Hippocampal formation (tissue), 2 donors: ENCODE measurements at regions not wholly inside any gene's neighbourhood (a gene's known extent, or its start where the extent isn't known, plus 50 kb on each side); places are given as distances from the start of the nearest gene placed in this dataset.
A peak's percentile ranks its signal among the peaks of the same experiment; 100 is the strongest.

Experiments
- DNase-seq, 2 donors: peaks; one replicate each; lab custom pipeline; 2025; lab: John Stamatoyannopoulos, UW

DNA sequence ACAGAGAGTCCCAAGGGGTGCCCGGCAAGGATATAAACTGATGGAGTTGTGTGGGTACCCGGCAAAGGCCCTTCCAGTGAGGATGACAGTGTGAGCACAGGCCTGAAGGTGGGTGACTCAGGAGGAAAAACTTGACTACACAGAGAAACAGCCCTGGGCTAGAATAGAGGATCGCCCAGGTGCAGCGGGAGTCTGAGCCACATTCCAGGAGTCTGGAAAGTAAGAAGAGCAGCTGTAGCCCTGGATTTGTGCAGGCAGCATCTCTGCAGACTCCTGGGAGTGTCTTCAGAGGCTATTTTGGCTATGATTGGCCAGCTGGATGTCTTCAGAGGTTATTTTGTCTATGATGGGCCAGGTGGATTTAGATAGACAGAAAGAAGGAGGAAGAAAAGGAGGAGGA is 367.6 kb upstream of the MKI67 start:
- DNase-seq: no peak

DNA sequence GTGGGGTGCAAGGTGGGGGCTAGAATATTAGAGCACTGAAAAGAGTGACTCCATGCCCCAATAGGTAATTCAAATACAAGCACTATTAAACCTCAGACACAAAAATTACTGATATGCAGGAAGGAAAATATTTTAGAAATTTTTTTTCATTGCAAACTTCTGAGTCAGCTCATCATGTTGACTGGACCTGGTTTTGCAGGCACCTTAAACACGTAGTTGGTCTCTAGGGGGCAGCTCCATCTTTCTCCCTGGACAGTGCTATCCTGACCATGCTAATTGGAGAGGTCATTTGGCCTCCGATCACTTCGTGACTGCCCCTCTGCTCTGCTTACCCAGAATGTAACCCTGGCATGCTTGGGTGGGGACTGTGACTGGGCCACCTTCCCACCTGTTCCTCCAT is 368.4 kb upstream of the MKI67 start:
- DNase-seq: no peak

DNA sequence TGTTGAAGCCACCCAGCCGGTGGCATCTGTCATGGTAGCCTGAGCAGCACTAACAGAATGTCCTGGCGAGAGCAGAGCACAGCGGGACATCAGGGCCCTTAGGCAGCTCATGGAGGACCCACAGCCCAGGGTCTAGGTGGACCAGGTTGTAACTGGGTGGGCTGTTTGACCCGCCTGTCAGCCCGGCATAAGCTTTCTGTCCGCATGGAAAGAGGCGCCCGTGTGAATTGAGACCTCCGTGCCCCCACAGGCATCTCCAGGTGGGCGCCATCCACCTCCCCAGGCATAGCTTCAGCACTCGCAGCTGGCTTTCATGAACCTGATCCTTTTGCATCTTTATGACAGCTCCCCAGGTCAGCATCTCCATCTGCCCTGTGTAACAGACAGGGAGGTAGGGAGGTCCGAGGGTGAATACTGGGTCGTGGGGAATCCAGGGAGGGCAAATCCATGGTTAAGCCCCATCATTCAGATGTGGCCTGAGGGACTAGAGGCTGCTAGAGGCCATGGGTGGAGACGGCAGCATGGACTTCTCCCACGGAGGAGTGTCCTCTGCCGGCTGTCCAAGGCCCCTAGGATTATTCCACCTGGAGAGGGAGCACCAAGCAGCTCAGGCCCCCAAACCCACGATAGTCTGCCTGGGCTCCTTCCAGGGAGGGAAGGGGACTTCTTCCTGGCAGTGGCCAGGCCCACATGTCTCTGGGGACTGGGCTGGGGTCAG is 371.6 kb upstream of the MKI67 start:
- DNase-seq: no peak

DNA sequence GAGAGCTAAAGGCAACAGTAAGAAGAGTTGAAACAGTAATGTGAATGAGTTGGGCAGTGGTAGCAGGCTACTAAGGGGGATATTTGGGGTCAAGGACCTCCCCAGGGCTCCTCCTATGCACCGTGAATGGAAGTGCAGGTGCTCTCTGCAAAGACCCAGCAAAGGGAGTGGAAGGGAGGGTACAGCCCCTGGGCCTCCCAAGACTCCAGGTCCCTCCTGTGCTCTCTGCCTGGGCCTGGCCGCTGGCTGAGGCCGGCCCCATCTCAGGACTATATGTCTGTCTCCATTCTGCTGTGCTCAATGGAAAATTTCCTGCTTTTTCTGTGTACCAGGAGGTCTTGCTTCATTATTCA is 372.1 kb upstream of the MKI67 start:
- DNase-seq: no peak

DNA sequence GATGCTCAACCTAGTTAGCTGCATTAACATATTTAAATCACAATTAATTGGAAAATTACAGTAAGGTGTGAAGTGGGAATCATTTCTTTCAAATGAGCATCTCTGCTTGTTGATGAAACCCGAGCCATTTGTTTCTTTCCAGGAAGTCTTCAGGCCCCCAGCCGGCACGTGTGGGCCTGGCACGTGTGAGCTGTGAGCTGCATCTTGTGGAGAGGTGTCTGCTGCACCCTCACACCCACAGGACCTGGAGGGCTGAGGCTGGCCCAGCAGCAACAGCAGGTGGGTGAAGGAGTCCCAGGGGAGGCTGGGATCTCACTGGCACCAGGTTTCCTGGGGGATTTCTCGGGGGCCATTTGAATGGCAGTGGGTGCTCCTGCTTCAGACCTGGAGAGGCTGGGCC is 372.5 kb upstream of the MKI67 start:
- DNase-seq: no peak

DNA sequence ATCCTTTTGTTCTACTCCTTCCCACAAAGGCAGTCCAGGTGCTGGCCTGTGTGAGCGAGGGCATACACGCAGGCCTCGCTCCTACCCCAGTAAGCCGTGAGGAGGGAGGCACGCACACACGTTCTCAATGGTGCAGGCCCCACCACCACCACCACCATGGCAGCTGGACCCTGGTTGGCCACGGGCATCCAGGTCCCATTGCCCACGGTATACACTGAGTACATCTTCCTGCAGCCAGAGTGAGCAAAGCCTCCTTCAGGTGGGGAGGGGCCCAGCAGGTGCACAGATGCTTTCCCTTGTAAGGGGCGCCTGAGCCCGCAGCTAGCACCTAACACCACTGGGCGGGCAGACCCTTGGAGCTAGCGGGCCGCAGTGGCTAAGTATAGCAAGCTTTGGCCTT is 373.3 kb upstream of the MKI67 start:
- DNase-seq: no peak

DNA sequence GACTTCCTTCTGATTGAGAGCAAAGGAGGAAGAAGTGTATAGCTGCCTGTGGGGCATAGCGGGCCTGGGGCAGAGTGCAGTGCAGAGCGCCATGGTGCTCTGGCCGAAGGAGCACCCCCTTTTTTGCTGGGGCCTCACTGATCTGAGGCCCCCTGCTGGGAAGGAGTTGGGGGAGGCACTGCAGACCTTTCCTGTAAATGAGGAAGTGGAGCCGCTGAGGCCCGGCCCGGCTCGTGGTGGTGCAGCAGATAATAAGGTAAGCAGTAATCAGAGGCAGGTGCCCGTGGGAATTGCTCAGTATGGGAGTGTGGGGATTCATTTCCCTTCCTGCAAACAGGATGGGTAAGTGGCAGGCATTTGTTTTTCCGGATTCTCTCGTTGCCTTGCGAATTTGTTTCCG is 373.7 kb upstream of the MKI67 start:
- no peak for DNase-seq

DNA sequence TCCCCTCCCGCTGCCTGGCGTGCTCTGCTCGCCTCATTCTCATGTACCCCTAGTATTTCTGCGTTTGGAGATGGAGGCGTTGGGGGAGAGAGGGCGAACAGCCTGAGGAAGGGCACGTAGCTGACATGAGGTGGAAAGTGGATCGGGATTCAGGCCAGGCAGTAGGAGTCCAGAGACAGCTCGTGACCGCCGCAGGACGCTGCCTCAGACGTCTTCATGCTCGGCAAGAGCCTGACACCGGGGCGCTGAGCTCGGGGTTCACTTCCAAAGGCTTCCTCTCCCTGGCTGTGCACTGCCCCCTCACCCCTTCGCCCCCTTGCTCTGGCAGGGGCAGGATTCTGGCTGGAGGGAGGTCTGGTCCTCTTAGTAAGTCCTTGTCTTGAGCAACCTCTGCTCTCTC is 374.4 kb upstream of the MKI67 start:
- no peak for DNase-seq

DNA sequence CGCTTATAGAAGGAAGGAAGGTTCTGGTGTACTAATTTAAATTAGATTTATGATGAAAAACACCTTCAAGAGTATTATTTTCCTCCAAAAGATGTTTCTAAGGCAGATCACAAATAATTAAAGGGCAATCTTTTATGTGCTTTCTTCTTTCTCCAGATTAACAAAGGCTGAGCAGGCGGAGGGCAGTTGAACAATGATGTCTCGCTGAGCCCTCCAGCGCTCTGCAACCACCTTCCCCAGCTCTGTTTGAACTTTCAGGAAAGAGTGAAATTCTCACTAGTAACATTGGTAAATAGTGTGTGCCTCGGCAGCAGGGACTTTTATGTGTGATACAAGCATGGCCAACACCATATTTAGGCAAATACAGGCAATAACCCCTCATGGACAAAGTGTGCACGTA is 379.1 kb upstream of the MKI67 start:
- DNase-seq: no peak

DNA sequence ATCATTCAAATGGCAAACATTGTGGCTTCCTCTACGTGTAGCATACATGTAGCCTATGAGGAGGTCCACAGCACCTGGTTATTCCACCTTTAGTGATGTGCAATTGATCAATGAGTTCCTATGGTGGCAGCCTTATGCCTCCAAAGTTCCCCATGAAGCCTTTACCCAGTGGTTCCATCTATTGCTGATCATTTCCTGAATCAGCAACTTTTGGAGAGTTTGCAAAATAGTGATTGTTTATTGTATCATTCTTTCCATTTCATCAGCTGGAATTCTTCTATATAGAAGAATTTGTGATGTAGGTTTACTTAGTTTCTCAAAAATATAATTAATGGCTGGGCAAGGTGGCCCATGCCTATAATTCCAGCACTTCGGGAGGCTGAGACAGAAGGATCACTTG is 380.2 kb upstream of the MKI67 start:
- no peak for DNase-seq

DNA sequence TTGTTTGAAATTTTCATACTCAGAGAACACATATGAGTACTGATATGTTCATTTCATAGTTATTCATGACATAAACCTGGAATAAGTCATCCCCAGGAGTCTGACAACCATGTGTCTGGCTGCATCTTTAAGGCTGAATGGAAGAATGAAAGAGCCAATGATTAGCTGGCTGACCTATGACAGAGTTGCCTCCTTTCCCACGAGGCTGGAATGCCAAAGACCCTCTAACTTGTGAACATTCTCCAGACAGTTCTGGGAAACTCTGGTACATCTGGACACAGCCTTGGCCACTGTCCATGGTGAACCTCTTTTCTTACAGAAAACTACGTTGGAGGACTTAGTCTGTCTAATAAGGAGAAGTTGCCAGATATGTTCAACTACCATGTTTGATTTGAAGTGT is 380.8 kb upstream of the MKI67 start:
- DNase-seq: no peak

DNA sequence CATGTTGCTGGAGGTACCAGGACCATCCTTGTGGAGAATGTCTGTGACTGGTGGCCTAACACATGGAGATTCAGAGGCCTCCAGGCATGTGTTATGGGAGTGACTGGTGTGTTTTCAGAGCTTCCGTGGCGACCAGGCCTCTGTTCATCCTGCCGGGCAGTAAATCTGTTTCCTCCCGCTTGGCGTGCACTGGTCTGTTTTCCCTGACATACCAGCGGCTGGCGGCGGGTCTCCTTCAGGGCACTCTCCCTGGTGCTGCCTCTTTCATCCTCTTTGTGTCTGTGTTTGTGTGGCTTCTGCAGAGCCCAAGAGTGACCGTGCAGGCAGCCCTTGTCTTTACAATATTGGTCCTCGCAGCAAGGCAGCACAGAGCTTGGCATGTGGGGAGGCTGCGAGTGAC is 385.1 kb upstream of the MKI67 start:
- DNase-seq: no peak

DNA sequence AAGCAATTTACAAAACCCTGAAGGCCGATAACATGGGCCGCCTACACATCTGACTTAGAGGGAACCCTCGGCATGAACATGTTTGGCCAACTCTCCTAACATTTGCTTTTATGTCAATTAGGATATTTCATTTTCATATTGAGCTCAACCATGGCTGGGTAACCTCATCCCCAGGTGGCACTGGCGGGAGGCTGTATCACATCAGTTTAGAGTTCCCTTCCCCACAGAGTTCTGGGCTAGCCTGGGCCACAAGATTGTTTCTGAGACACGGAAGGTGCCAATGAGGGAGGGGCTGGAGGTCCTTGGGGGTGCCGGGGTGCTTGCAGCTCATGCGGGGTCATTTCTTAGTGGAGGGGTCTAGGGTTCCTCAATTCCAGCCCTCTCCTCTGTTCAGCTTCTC is 386.5 kb upstream of the MKI67 start:
- DNase-seq: no peak

DNA sequence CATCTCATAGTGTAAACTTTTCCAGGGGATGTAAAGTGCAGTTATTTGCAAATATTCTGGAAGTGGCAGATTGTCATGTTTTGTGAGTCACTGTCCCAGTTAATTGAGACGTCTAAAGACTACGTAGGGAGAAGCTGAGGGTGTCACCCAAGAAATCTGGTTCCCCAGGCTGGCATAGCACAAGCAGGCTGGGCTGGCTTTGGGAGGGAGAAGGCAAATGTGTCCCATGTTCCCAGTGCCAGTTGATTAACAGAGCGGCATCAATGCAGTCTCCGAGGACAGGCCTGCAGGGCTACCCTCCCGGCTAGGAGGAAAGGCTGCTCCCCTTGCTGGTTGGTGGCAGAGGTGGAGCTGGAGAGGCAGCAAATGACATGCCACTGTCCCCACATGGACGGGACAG is 388.3 kb upstream of the MKI67 start:
- DNase-seq: no peak

DNA sequence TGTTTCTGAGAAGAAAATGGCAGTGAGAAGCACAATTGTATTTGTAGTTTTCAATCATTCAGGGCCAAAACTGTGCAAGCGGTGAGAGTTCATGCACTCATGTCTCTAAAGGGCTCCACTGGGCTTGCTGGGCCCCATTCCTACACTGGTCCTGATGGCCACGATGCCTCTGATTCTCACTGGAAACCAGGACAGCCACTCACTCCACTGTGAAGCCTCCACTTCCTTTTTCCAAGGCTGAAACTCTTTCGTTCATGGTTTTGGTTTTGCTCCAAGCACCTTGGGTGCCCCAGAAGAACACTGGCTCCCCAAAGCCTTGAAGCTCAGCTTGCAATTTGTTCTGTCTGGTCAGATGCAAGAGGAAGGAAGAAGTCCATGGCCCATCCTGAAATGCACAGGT is 390.0 kb upstream of the MKI67 start:
- DNase-seq: no peak

DNA sequence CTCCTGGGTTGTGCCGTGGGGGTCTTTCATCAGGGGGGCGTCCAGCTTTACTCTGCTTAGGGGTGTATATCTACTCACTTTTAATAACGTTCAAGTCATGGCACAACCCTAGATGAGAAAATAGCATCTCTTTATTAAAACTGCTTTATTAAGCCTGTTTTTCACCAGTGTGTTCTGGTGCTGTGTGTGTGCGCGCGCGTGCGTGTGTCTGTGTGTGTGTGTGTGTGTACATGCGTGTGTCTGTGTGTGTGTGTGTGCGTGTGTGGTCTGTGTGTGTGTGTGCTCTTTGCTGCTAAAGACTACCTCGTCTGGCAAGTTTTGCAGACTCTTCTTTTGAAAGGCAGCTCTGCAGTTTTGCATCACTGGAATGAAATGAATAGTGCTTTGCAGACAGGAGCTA is 390.9 kb upstream of the MKI67 start:
- no peak for DNase-seq

DNA sequence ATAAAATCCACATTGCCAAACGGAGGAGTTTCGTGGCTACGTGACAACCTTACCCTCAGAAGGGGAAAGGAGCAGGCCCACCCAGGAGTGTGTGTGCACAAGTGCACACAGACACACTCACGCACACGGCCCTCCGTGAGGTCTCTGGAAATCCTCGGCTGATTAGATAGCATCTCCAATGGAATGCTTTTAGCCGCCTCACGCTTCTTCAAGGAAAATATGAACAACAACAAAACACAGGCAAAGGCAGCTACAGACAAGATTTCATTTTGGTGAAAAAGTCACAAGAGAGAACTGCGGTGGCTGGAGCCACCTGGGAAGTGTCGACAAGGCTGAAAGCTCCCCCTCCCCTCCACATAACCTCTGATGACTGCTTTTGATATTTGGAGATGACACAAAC is 391.8 kb upstream of the MKI67 start:
- no peak for DNase-seq

DNA sequence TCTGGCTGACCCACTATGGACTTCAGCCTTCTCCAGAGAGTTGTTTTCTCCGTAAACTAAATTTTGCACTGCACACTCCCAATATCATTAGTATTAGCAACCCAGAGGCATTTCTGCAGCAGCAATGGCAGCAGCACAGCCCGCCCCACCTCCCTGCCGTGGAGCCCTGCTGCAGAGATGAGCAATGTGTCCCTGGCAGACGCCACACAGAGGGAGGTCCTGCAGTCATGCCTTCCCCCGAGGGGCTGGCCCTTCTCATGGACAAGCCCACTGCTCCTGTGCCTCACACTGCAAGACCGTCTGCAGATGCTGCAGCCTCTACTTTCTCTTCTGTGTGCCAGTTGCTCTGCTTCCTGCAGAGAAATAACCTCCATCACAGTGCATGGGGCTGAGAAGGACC is 393.4 kb upstream of the MKI67 start:
- DNase-seq: no peak

DNA sequence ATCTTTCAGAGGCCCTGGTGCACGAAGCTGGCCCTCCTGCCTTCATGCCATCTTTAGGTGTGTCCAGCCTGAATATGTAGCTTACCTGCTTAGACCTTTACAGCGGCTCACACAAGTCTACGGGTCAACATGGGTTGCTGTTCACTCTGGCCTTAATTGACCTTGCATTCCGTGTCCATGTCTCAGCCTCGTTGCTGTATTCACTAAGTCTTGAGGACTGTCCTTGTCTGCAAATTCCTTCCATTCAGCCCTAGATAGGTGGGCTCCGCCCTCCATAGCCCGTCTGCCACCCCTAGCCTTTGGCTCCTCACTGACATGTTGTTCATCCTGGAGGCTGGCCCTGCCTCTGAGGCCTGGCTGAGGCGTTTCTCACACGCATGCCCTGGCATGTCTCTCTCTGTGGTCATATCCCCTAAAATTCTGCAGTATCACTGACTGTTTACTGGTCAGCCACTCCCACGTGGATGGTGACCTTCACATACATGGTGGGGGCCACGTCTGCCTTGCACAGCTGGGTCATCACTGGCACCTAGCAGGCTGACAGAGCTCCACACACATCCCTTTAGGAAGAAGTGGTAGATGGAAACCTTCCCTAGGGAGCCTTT is 394.1 kb upstream of the MKI67 start:
- DNase-seq: no peak

DNA sequence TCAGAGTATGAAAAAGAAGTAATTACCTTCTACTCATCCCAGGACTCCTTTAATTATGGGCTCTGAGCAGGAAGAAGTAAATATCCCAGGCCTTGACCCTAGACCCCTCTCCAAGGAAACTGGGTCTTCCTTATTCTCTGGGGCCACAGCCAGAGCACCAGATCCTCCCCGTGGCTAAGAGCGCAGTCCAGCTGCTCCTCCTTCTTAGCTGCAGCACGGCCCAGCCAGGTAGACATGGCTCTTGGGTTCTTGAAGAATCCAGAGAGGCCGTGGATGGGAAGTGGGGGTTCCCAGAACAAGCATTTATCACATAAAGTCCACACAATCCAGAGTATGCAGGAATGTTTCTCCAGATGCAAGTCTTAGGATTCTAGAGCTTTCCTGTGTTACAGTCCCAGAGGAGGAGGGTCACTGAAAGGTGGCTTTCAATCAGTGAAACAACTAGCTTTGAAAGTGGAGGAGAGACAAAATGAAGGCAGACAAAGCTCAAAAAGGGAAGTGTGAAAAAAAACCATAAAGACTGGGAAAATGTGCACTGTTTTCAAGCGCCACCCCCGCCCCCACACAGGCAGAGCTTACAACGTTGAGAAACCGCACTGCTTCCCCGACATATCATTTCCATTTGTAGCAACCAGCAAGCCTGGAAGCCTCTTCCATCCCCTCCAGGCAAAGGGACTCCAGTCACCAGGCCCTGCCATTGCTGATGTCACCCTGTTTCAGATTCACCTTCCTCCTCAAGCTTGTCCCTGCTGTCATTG is 396.5 kb upstream of the MKI67 start:
- DNase-seq: no peak

DNA sequence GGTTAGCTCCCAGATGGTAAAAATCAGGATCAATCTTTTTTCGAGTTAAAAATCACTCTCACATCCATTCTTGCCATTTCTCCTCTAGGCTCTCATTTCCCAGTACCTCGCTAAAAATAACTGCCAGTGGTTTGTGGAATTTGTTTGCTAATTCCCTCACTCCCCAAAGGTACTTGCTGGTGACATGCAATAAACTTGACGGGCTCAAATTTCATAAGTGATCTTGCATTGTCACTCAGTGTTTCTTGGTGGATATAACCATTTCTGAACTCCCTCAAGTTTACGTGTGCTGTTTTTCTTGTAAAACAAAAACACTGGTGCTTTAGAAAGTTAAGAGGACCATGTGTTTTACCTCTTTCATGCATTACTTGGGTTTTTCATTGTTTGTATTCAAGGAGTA is 399.2 kb upstream of the MKI67 start:
- no peak for DNase-seq

DNA sequence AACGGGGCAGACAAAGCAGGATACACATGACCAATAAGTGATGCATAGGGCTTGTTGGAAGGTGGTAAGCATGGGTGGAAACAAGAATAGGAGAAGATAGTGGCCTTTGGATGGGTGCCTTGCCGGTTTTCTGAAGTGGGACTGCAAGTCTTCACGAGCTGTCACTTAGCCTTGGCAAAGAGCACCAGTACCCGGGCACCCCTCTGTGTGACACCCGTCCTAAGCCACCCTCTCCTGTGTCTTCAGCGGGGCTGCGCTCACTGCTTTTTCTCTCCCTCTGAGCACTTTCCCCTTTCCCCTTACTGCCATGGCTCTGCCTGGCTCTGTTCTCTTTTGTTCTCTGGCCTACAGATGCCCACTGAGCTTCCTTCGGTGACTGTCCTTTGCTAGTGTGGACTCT is 399.7 kb upstream of the MKI67 start:
- no peak for DNase-seq

DNA sequence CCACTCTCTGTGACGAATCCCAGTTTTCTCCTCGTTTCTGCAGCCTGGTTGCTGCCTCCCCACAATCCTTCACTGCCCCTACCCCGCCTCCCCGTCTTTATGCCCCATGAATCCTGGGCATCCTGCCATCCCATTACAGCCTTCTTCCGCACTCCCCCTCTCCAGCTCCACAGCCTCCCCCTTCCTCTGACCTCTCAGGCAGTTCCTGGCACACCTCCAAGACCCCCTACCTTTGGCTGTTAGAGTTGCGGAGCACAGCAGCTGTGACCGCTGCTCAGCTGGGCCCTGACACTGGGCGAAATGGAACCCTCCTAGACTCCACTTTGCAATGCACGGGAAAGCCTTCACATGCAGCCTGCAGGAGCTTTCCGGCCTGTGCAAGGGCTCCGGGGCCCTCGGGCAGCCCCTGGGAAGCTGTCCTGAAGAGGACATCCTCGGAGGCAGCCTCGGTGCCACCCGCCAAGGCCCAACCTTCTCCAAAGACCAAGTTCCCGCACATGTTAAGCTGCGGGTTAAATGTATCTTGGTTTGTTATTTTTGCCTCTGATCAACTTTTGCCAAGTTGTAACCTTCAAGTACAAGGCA is 400.7 kb upstream of the MKI67 start:
- peak; percentile 31 to 59 for DNase-seq
